ENCODE measurements at regions not wholly inside any gene's neighbourhood (a gene's known extent, or its start where the extent isn't known, plus 50 kb on each side); places are given as distances from the start of the nearest gene placed in this dataset.
A peak's percentile ranks its signal among the peaks of the same experiment; 100 is the strongest.

DNA sequence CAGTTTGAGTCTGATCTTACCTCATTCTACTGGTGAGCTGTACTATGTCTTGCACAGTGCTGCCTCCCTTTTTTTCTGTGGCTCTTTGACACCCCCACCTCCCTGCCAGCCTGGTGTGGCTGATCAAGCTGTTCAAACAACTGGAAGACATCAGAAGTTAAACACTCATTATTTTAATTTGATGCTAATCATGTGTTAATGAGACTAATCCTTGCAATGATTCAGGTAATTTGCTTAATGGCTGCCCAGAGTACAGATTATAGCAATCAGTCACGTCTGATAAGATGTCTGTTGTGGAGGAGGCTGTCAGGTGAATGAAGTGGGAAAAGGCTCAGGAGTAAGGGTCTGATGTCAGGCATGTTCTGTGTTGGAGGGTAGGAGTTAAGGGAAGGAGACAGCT lies 87.4 kb upstream of the GK2 start:
- no peak overlapping the region for H3K27ac ChIP-seq (ENCODE audit: low read depth in 2 of 2, low read length in 1 of 2)
- no peak overlapping the region for H3K9ac ChIP-seq
- H3K36me3 ChIP-seq (replicated peaks in 1 of 2; ENCODE audit: control insufficient read depth in 1 of 2, insufficient read depth in 2 of 2, low read length in 1 of 2), result no peaks in the 10 kb centered on the region
- no peaks in the 10 kb centered on the region for H3K9me2 ChIP-seq
- no peak for DNase-seq
- no peaks in the 10 kb centered on the region for H3K9me3 ChIP-seq
- ChIA-PET POLR2A (no interaction called here), CTCF (no interaction called here)
- H4K20me1 ChIP-seq (ENCODE audit: insufficient read depth), result no peaks in the 10 kb centered on the region
- no peaks in the 10 kb centered on the region for H3K79me2 ChIP-seq (ENCODE audit: insufficient read depth)
- WGBS (ENCODE audit: low lambda C conversion rate), result 12% methylated on average over 1 of the region's 1 CpG
- no peaks in the 10 kb centered on the region for H3K27me3 ChIP-seq (ENCODE audit: insufficient read depth)
- H3K4me2 ChIP-seq, result no peak overlapping the region
- no peaks in the 10 kb centered on the region; a peak in 1 of 4 replicates for H3K4me1 ChIP-seq (ENCODE audit: control insufficient read depth in 1 of 2, insufficient read depth in 2 of 2, low read depth in 1 of 2, low read length in 1 of 2)
- H2AFZ ChIP-seq (ENCODE audit: low read depth), result no peak overlapping the region
- no peak overlapping the region for H3K4me3 ChIP-seq (ENCODE audit: low read depth in 2 of 2, low read length in 1 of 2)
- H3F3A ChIP-seq (replicated peaks; ENCODE audit: insufficient read depth), result no peaks in the 10 kb centered on the region
- peak; percentile 66 for TF ChIP-seq GATA2 (CRISPR knock-in tag; IDR thresholded peaks at IDR 0.05)
- TF ChIP-seq SMC3 (IDR thresholded peaks at IDR 0.05; ENCODE audit: low read depth, low read length), result no peak

DNA sequence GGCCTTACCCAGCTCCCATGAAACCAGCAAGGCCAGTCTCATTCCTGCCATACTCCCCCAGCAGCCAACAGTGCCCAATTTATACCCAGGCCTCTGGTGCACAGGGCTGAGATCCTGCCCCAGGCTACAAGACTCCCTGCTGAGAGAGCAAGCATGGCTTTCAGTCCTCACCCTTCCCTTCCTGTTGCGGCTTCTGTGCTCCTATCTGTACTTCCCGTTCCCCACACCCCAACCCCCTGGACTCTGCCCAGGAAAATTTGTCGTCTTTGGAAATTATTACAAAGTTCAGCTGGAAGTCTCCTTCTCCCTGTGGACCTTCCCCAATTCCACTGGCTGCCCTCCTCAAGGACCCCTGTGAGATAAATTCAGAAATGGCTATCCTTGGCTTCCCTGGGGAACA lies 84.1 kb upstream of the GK2 start:
- POLR2A ChIA-PET, result no interaction called here
- Histone ChIP-seq H3K9me2 (no peaks in the 10 kb centered on the region), H3K9ac (no peak overlapping the region), H3K27me3 (ENCODE audit: insufficient read depth) (no peaks in the 10 kb centered on the region), H4K20me1 (ENCODE audit: insufficient read depth) (no peaks in the 10 kb centered on the region), H3K36me3 (replicated peaks in 1 of 2; ENCODE audit: control insufficient read depth in 1 of 2, insufficient read depth in 2 of 2, low read length in 1 of 2) (no peaks in the 10 kb centered on the region), H3K79me2 (ENCODE audit: insufficient read depth) (no peaks in the 10 kb centered on the region), H3K4me1 (ENCODE audit: control insufficient read depth in 1 of 2, insufficient read depth in 2 of 2, low read depth in 1 of 2, low read length in 1 of 2) (no peaks in the 10 kb centered on the region; a peak in 1 of 4 replicates), H3K27ac (ENCODE audit: low read depth in 2 of 2, low read length in 1 of 2) (no peak overlapping the region), H2AFZ (ENCODE audit: low read depth) (no peak overlapping the region), H3K4me3 (ENCODE audit: low read depth in 2 of 2, low read length in 1 of 2) (no peak overlapping the region), H3K9me3 (no peaks in the 10 kb centered on the region), H3F3A (replicated peaks; ENCODE audit: insufficient read depth) (no peaks in the 10 kb centered on the region), H3K4me2 (no peak overlapping the region)
- TF ChIP-seq, protein P1, sequence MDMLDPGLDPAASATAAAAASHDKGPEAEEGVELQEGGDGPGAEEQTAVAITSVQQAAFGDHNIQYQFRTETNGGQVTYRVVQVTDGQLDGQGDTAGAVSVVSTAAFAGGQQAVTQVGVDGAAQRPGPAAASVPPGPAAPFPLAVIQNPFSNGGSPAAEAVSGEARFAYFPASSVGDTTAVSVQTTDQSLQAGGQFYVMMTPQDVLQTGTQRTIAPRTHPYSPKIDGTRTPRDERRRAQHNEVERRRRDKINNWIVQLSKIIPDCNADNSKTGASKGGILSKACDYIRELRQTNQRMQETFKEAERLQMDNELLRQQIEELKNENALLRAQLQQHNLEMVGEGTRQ (IDR thresholded peaks at IDR 0.05; ENCODE audit: borderline replicate concordance, low read depth, low read length), result no peak
- TF ChIP-seq FOXM1 (IDR thresholded peaks at IDR 0.05; ENCODE audit: low read depth) (no peak), POLR2AphosphoS5 (IDR thresholded peaks at IDR 0.05; ENCODE audit: low read depth, low read length) (no peak), FOXJ3 (CRISPR knock-in tag; IDR thresholded peaks at IDR 0.05) (no peak), EP300 (IDR thresholded peaks at IDR 0.05; ENCODE audit: borderline replicate concordance in 1 of 2, low read depth in 1 of 2, low read length in 1 of 2) (no peak), GABPA (IDR thresholded peaks at IDR 0.05; ENCODE audit: low read depth) (no peak), MEF2A (IDR thresholded peaks at IDR 0.05; ENCODE audit: borderline replicate concordance, low read depth) (no peak), NFIC (IDR thresholded peaks at IDR 0.05; ENCODE audit: borderline replicate concordance) (no peak), TAF1 (IDR thresholded peaks at IDR 0.05; ENCODE audit: borderline replicate concordance, low read depth, low read length) (no peak), CHD2 (IDR thresholded peaks at IDR 0.05; ENCODE audit: low read length, partially characterized antibody) (no peak), FOSL2 (IDR thresholded peaks at IDR 0.05; ENCODE audit: borderline replicate concordance, low read depth) (no peak), RAD21 (IDR thresholded peaks at IDR 0.05; ENCODE audit: low read length) (no peak), MXI1 (IDR thresholded peaks at IDR 0.05; ENCODE audit: low read depth, low read length) (no peak), RFX5 (IDR thresholded peaks at IDR 0.05; ENCODE audit: low read length) (no peak)
- 66% methylated on average over 3 of the region's 3 CpGs for WGBS (ENCODE audit: low lambda C conversion rate)
- DNase-seq, result no peak
- CTCF ChIA-PET, result interaction anchor here (0.6 kb wide), 1 partner anchor 213 kb away, joined by 3 read pairs; no protein-coding TSS in a partner anchor

Data from SK-N-SH (cell line).